Uterus (tissue), 2 donors: ENCODE measurements at regions not wholly inside any gene's neighbourhood (a gene's known extent, or its start where the extent isn't known, plus 50 kb on each side); places are given as distances from the start of the nearest gene placed in this dataset.

Source experiments
- CTCF ChIP-seq, 4 experiments: fragments of 200-600 bp in 2 of 4; fragments of 450-650 bp in 2 of 4; sonication (generic) in 2 of 4; IDR thresholded peaks; one replicate each; pipeline ENCODE4 v1.5.1; 2016 to 2019; ENCODE audit warnings: antibody characterized with exemption in 4 of 4, mild to moderate bottlenecking in 2 of 4, moderate library complexity in 1 of 4
- POLR2A ChIP-seq, 2 donors: fragments of 450-650 bp; IDR thresholded peaks; one replicate each; pipeline ENCODE4 v1.6.1; 2016; ENCODE audit warnings: antibody characterized with exemption in 2 of 2, mild to moderate bottlenecking in 1 of 2, moderate library complexity in 1 of 2

- no peak for TF ChIP-seq CTCF (IDR thresholded peaks at IDR 0.05)
- no peak for TF ChIP-seq POLR2A (IDR thresholded peaks at IDR 0.05)
Measured at GRCh38 chr11:97359016-97359415, 969.2 kb downstream of the JRKL start.
